Neuronal stem cell (in vitro differentiated cells): ENCODE measurements at regions not wholly inside any gene's neighbourhood (a gene's known extent, or its start where the extent isn't known, plus 50 kb on each side); places are given as distances from the start of the nearest gene placed in this dataset.

Source experiments
- DNase-seq: peaks from one replicate; pipeline ENCODE4 v3.0.0-alpha.2; 2013; ENCODE audit warnings: low spot score
- H2AFZ ChIP-seq: one replicate; pipeline ENCODE4 v1.6.1; 2013; ENCODE audit warnings: mild to moderate bottlenecking, low read length, inconsistent platforms
- H2AK5ac ChIP-seq: 2 replicates; pipeline ENCODE4 v1.6.1; 2013; ENCODE audit warnings: low read depth, mild to moderate bottlenecking, inconsistent platforms, low read length, moderate library complexity, mixed read lengths
- H2BK120ac ChIP-seq: 2 replicates; pipeline ENCODE4 v1.6.1; 2013; ENCODE audit warnings: low read depth, mild to moderate bottlenecking, inconsistent platforms, low read length, moderate library complexity, mixed read lengths
- H2BK12ac ChIP-seq: one replicate; pipeline ENCODE4 v1.6.1; 2013; ENCODE audit warnings: low read length, inconsistent platforms
- H2BK15ac ChIP-seq: 2 replicates; pipeline ENCODE4 v1.6.1; 2013; ENCODE audit warnings: mild to moderate bottlenecking, low read length, inconsistent platforms, mixed read lengths
- H2BK5ac ChIP-seq: one replicate; pipeline ENCODE4 v1.6.1; 2013; ENCODE audit warnings: inconsistent platforms, mild to moderate bottlenecking, low read length, moderate library complexity
- H3K14ac ChIP-seq: one replicate; pipeline ENCODE4 v1.6.1; 2013; ENCODE audit warnings: low read length, inconsistent platforms
- H3K18ac ChIP-seq: 2 replicates; pipeline ENCODE4 v1.6.1; 2013; ENCODE audit warnings: low read length, inconsistent platforms
- H3K23ac ChIP-seq: 2 replicates; pipeline ENCODE4 v1.6.1; 2013; ENCODE audit warnings: low read depth, mild to moderate bottlenecking, mixed read lengths, low read length, inconsistent platforms; ENCODE audit not compliant: poor library complexity
- H3K27ac ChIP-seq: replicated peaks from 3 replicates; pipeline ENCODE4 v1.5.1; 2013; ENCODE audit warnings: low read length, inconsistent platforms
- H3K27me3 ChIP-seq, 3 experiments: 2 replicates each; pipeline ENCODE4 v1.6.1; 2013; ENCODE audit warnings: low read length in 3 of 3, mild to moderate bottlenecking in 2 of 3, inconsistent platforms in 1 of 3, low read depth in 1 of 3, mixed read lengths in 1 of 3, moderate library complexity in 1 of 3; ENCODE audit not compliant: control insufficient read depth in 3 of 3, insufficient read depth in 3 of 3
- H3K36me3 ChIP-seq, 2 donors: replicated peaks in 1 of 2; 2 replicates each; pipeline ENCODE4 v1.6.1; 2013; ENCODE audit warnings: low read length in 2 of 2; ENCODE audit not compliant: control insufficient read depth in 2 of 2, insufficient read depth in 2 of 2
- H3K4ac ChIP-seq: 2 replicates; pipeline ENCODE4 v1.6.1; 2013; ENCODE audit warnings: inconsistent platforms, mild to moderate bottlenecking, low read length, moderate library complexity
- H3K4me1 ChIP-seq, 2 donors: 1 replicate in 1 of 2; 2 replicates in 1 of 2; pipeline ENCODE4 v1.6.1; 2013; ENCODE audit warnings: low read length in 2 of 2, low read depth in 1 of 2; ENCODE audit not compliant: control insufficient read depth in 2 of 2, insufficient read depth in 1 of 2
- H3K4me2 ChIP-seq: one replicate; pipeline ENCODE4 v1.6.1; 2013; ENCODE audit warnings: mild to moderate bottlenecking, low read length, inconsistent platforms; ENCODE audit not compliant: insufficient read depth, poor library complexity, severe bottlenecking
- H3K4me3 ChIP-seq, 2 donors: 2 replicates each; pipeline ENCODE4 v1.5.1; 2013; ENCODE audit warnings: low read length in 2 of 2, mild to moderate bottlenecking in 2 of 2, inconsistent platforms in 1 of 2, moderate library complexity in 1 of 2
- H3K79me1 ChIP-seq: one replicate; pipeline ENCODE4 v1.6.1; 2013; ENCODE audit warnings: low read depth, mild to moderate bottlenecking, inconsistent platforms, low read length, moderate library complexity
- H3K9ac ChIP-seq: one replicate; pipeline ENCODE4 v1.6.1; 2013; ENCODE audit warnings: mild to moderate bottlenecking, low read depth, low read length, inconsistent platforms; ENCODE audit not compliant: poor library complexity
- H3K9me3 ChIP-seq, 2 donors: replicated peaks in 1 of 2; 2 replicates each; pipeline versions ENCODE3 to v1.6.1; 2013; ENCODE audit warnings: low read length in 2 of 2, mild to moderate bottlenecking in 2 of 2, inconsistent platforms in 1 of 2, low read depth in 1 of 2, mixed read lengths in 1 of 2, moderate library complexity in 1 of 2; ENCODE audit not compliant: control insufficient read depth in 2 of 2, insufficient read depth in 1 of 2
- H4K8ac ChIP-seq: one replicate; pipeline ENCODE4 v1.6.1; 2013; ENCODE audit warnings: low read depth, mild to moderate bottlenecking, inconsistent platforms, low read length, moderate library complexity
- H4K91ac ChIP-seq: one replicate; pipeline ENCODE4 v1.6.1; 2013; ENCODE audit warnings: low read length, low read depth, mild to moderate bottlenecking, inconsistent platforms; ENCODE audit not compliant: poor library complexity
- WGBS, 2 donors: extraction: QIAGEN DNeasy Blood & Tissue Kit; methylation state at CpG; one replicate each; pipeline ENCODE4 v1.1.7; 2013; ENCODE audit warnings: missing lambda C conversion rate in 2 of 2, mixed read lengths in 1 of 2; ENCODE audit not compliant: insufficient read length in 2 of 2, insufficient replicate concordance in 1 of 2; ENCODE audit errors: extremely low coverage in 2 of 2; 5-methylcytosine and 5-hydroxymethylcytosine counted together

DNA sequence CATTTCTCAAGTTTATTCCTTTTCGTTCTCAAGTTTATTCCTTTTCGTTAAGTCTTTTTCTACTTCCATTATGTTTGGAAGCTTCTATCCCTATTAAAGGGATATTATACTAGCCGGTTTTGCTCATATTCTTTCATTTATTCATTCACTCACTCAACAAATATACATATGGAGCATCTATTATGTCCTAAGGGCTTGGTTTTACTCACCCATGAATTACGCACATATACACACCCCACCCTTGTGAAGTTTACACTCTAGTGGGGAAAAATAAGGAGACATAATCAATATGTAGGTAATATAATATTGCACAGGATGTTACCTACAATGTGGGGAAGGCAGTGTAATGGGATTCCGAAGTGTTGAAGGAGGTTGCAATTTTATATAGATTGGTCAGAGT, 90.5 kb downstream of the ACTL7B start:
- Histone ChIP-seq H3K36me3 (no peaks in the 10 kb centered on the region), H2BK12ac (no peak overlapping the region), H3K27ac (no peak overlapping the region), H4K8ac (no peak overlapping the region), H3K4me2 (no peak overlapping the region), H3K9me3 (peaks cover 0 to 2% of the 10 kb centered on the region in 2 donors), H2AK5ac (no peak overlapping the region), H2BK120ac (no peak overlapping the region), H2BK15ac (no peak overlapping the region), H4K91ac (no peak overlapping the region), H3K27me3 (no peaks in the 10 kb centered on the region), H3K4me3 (no peak overlapping the region), H3K9ac (no peak overlapping the region), H3K18ac (no peak overlapping the region), H3K4ac (no peak overlapping the region), H2BK5ac (no peak overlapping the region), H3K14ac (no peak overlapping the region), H3K23ac (no peak overlapping the region), H2AFZ (no peak overlapping the region), H3K4me1 (peaks cover 0 to 1% of the 10 kb centered on the region in 2 donors), H3K79me1 (no peaks in the 10 kb centered on the region)
- no peak for DNase-seq
- no CpG with 5 or more reads among the region's 5 CpGs for WGBS, 2 donors

GRCh38 chr9:108762348-108763055, 93.3 kb downstream of the ACTL7B start:
- Histone ChIP-seq H2BK5ac (no peak overlapping the region), H3K4ac (no peak overlapping the region), H2BK12ac (no peak overlapping the region), H3K4me2 (no peak overlapping the region), H4K91ac (no peak overlapping the region), H3K9ac (no peak overlapping the region), H3K14ac (no peak overlapping the region), H3K4me1 (peaks cover 0 to 1% of the 10 kb centered on the region in 2 donors), H3K4me3 (no peak overlapping the region), H3K9me3 (peaks cover 0 to 2% of the 10 kb centered on the region in 2 donors), H3K36me3 (no peaks in the 10 kb centered on the region), H3K27ac (no peak overlapping the region), H3K18ac (no peak overlapping the region), H2AK5ac (no peak overlapping the region), H2BK15ac (no peak overlapping the region), H2AFZ (peak overlapping the region; percentile 2), H3K23ac (no peak overlapping the region), H2BK120ac (no peak overlapping the region), H4K8ac (no peak overlapping the region), H3K79me1 (no peaks in the 10 kb centered on the region), H3K27me3 (no peaks in the 10 kb centered on the region)
- no peak for DNase-seq
- no CpG with 5 or more reads among the region's 13 CpGs for WGBS, 2 donors

- Histone ChIP-seq H2AK5ac (no peak overlapping the region), H4K91ac (no peak overlapping the region)
- DNase-seq, result peak; percentile 53
Observed at GRCh38 chr9:108761655-108762347, 94.0 kb downstream of the ACTL7B start.

DNA sequence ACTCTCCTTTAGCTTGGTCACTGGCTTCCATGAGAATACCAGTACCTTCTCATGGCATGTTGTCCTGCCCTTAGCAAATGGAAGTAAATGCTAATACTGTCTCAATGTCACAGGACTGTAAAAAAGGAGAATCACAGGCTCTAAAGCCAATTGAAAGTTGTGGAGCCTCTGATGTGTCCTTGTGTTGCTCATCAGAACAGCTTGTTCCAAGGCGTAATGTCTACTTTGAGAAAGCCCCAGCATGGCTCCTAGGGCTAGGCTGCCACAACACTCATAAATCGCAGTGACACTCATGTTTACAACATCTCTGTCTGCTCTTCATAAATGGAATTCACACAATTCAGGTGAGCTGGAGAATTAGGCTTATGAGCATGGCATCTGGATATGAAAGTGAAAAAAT, 94.9 kb downstream of the ACTL7B start:
- Histone ChIP-seq H3K4ac (no peak overlapping the region), H4K8ac (no peak overlapping the region), H3K9ac (no peak overlapping the region), H3K9me3 (peaks cover 0 to 2% of the 10 kb centered on the region in 2 donors), H3K79me1 (no peaks in the 10 kb centered on the region), H2BK120ac (no peak overlapping the region), H3K23ac (no peak overlapping the region), H3K18ac (no peak overlapping the region), H2AK5ac (no peak overlapping the region), H3K14ac (no peak overlapping the region), H3K4me3 (no peak overlapping the region), H4K91ac (no peak overlapping the region), H3K27ac (no peak overlapping the region), H3K4me2 (no peak overlapping the region), H2BK12ac (no peak overlapping the region), H2BK15ac (no peak overlapping the region), H2AFZ (no peak overlapping the region), H3K36me3 (no peaks in the 10 kb centered on the region), H2BK5ac (no peak overlapping the region), H3K27me3 (no peaks in the 10 kb centered on the region), H3K4me1 (peaks cover 0 to 1% of the 10 kb centered on the region in 2 donors)
- WGBS, 2 donors, result no CpG with 5 or more reads among the region's 2 CpGs
- no peak for DNase-seq

More at GRCh38 chr9:108761655-108762347, 94.0 kb downstream of the ACTL7B start:
- Histone ChIP-seq H3K9ac (no peak overlapping the region), H2AFZ (peak overlapping the region; percentile 2), H3K79me1 (no peaks in the 10 kb centered on the region), H3K4me2 (no peak overlapping the region), H3K4me1 (peaks cover 0 to 1% of the 10 kb centered on the region in 2 donors), H2BK120ac (no peak overlapping the region), H2BK12ac (no peak overlapping the region), H3K4me3 (no peak overlapping the region), H3K18ac (no peak overlapping the region), H3K23ac (no peak overlapping the region), H2BK15ac (no peak overlapping the region), H3K4ac (no peak overlapping the region), H3K36me3 (no peaks in the 10 kb centered on the region), H3K27ac (no peak overlapping the region), H3K9me3 (peaks cover 0 to 2% of the 10 kb centered on the region in 2 donors), H4K8ac (no peak overlapping the region), H2BK5ac (no peak overlapping the region), H3K14ac (no peak overlapping the region), H3K27me3 (no peaks in the 10 kb centered on the region)
- WGBS, 2 donors, result no CpG with 5 or more reads among the region's 9 CpGs
